Loucy (cell line): ENCODE measurements at regions not wholly inside any gene's neighbourhood (a gene's known extent, or its start where the extent isn't known, plus 50 kb on each side); places are given as distances from the start of the nearest gene placed in this dataset.

Source experiments
- EZH2phosphoT487 ChIP-seq: fragments of 200-600 bp; IDR thresholded peaks from 2 replicates; pipeline ENCODE4 v1.6.1; 2018; ENCODE audit warnings: antibody characterized with exemption, mild to moderate bottlenecking, moderate library complexity, borderline replicate concordance
- TF ChIP-seq, protein P1 (sequence below): fragments of 200-600 bp; sonication (generic); conservative IDR thresholded peaks from 2 replicates; pipeline ENCODE4 v1.5.1; 2014; ENCODE audit warnings: mild to moderate bottlenecking, antibody characterized with exemption, low read length

GRCh38 chr17:14458724-14459123, 157.8 kb downstream of the HS3ST3B1 start:
- TF ChIP-seq, protein P1, sequence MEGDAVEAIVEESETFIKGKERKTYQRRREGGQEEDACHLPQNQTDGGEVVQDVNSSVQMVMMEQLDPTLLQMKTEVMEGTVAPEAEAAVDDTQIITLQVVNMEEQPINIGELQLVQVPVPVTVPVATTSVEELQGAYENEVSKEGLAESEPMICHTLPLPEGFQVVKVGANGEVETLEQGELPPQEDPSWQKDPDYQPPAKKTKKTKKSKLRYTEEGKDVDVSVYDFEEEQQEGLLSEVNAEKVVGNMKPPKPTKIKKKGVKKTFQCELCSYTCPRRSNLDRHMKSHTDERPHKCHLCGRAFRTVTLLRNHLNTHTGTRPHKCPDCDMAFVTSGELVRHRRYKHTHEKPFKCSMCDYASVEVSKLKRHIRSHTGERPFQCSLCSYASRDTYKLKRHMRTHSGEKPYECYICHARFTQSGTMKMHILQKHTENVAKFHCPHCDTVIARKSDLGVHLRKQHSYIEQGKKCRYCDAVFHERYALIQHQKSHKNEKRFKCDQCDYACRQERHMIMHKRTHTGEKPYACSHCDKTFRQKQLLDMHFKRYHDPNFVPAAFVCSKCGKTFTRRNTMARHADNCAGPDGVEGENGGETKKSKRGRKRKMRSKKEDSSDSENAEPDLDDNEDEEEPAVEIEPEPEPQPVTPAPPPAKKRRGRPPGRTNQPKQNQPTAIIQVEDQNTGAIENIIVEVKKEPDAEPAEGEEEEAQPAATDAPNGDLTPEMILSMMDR = no peak
- no peak for TF ChIP-seq EZH2phosphoT487
